Neural progenitor cell (in vitro differentiated cells): ENCODE measurements at regions not wholly inside any gene's neighbourhood (a gene's known extent, or its start where the extent isn't known, plus 50 kb on each side); places are given as distances from the start of the nearest gene placed in this dataset.

Source experiments
- EZH2 ChIP-seq: fragments of 200-600 bp; sonication (generic); IDR thresholded peaks from 2 replicates; pipeline ENCODE4 v1.6.1; 2017; ENCODE audit warnings: antibody characterized with exemption, mild to moderate bottlenecking, moderate library complexity
- EZH2phosphoT487 ChIP-seq: fragments of 200-600 bp; sonication (generic); IDR thresholded peaks from 2 replicates; pipeline ENCODE4 v1.6.1; 2017; ENCODE audit warnings: antibody characterized with exemption

GRCh38 chr9:89740722-89741121 lies 135.9 kb downstream of the GADD45G start:
- TF ChIP-seq EZH2phosphoT487 (no peak), EZH2 (no peak)
